H1 (cell line): ENCODE measurements at regions not wholly inside any gene's neighbourhood (a gene's known extent, or its start where the extent isn't known, plus 50 kb on each side); places are given as distances from the start of the nearest gene placed in this dataset.

Experiments
- CTCF ChIA-PET: fragments of 300-600 bp; sonication (Branson Sonifier 250); formaldehyde crosslinking; loops from one replicate; lab custom pipeline; 2021; ENCODE audit not compliant: partially characterized antibody; lab: Charles Lee
- POLR2A ChIA-PET: fragments of 300-600 bp; sonication (Branson Sonifier 250); formaldehyde crosslinking; loops from one replicate; lab custom pipeline; 2021; ENCODE audit warnings: inconsistent platforms; ENCODE audit not compliant: partially characterized antibody; lab: Charles Lee
- DNase-seq, 2 experiments: peaks; one replicate each; pipeline versions ENCODE4 v3.0.0 to v3.0.0-alpha.2; 2010 to 2022; ENCODE audit warnings: low spot score in 2 of 2, low read depth in 1 of 2, mixed read lengths in 1 of 2
- FAIRE-seq: peaks from 2 replicates; lab custom pipeline; 2011; peaks lifted over from hg19 to GRCh38; lab: Jason Lieb, UNC
- H2AFZ ChIP-seq: 2 replicates; pipeline ENCODE4 v1.8.1; 2012; ENCODE audit warnings: low read length, inconsistent platforms
- H2AK5ac ChIP-seq: 2 replicates; pipeline ENCODE4 v1.6.1; 2013; ENCODE audit warnings: low read depth, low read length
- H2BK120ac ChIP-seq: replicated peaks from 2 replicates; pipeline ENCODE3; 2013; ENCODE audit warnings: low read depth, low read length, inconsistent platforms
- H2BK12ac ChIP-seq: 2 replicates; pipeline ENCODE4 v1.6.1; 2013; ENCODE audit warnings: low read depth, low read length
- H2BK15ac ChIP-seq: 2 replicates; pipeline ENCODE4 v1.6.1; 2013; ENCODE audit warnings: low read length
- H2BK20ac ChIP-seq: 2 replicates; pipeline ENCODE4 v1.6.1; 2013; ENCODE audit warnings: low read length
- H2BK5ac ChIP-seq: 2 replicates; pipeline ENCODE4 v1.6.1; 2013; ENCODE audit warnings: low read depth, low read length
- H3K14ac ChIP-seq: 2 replicates; pipeline ENCODE4 v1.6.1; 2013; ENCODE audit warnings: inconsistent platforms; ENCODE audit not compliant: insufficient read length
- H3K18ac ChIP-seq: 2 replicates; pipeline ENCODE4 v1.6.1; 2013; ENCODE audit warnings: low read length; ENCODE audit errors: extremely low read depth
- H3K23ac ChIP-seq: 2 replicates; pipeline ENCODE4 v1.6.1; 2013; ENCODE audit warnings: inconsistent platforms; ENCODE audit not compliant: insufficient read length
- H3K23me2 ChIP-seq: 2 replicates; pipeline ENCODE4 v1.6.1; 2013; ENCODE audit warnings: low read depth, low read length
- H3K27ac ChIP-seq: 2 replicates; pipeline ENCODE4 v1.6.1; 2011; ENCODE audit warnings: low read depth, low read length, inconsistent platforms
- H3K27me3 ChIP-seq, 4 experiments: replicated peaks in 1 of 4; 1 replicate in 1 of 4; 2 replicates in 3 of 4; pipeline versions ENCODE4 v1.6.1 to v1.8.1; 2011 to 2013; ENCODE audit warnings: low read length in 3 of 4, mild to moderate bottlenecking in 3 of 4, inconsistent platforms in 2 of 4, mixed read lengths in 2 of 4, moderate library complexity in 1 of 4; ENCODE audit not compliant: control insufficient read depth in 3 of 4, insufficient read depth in 3 of 4; ENCODE audit errors: extremely low read depth in 1 of 4
- H3K36me3 ChIP-seq, 4 experiments: 2 replicates each; pipeline versions ENCODE4 v1.6.1 to v1.8.1; 2011 to 2013; ENCODE audit warnings: mild to moderate bottlenecking in 4 of 4, low read length in 3 of 4, moderate library complexity in 2 of 4, control low read depth in 1 of 4, inconsistent platforms in 1 of 4; ENCODE audit not compliant: insufficient read depth in 4 of 4, control insufficient read depth in 2 of 4
- H3K4ac ChIP-seq: replicated peaks from 2 replicates; pipeline ENCODE3; 2013; ENCODE audit warnings: low read length, low read depth, mixed read lengths, inconsistent platforms; ENCODE audit not compliant: insufficient read length
- H3K4me1 ChIP-seq, 4 experiments: replicated peaks in 1 of 4; 1 replicate in 1 of 4; 2 replicates in 3 of 4; pipeline versions ENCODE4 v1.6.1 to v1.8.1; 2011 to 2013; ENCODE audit warnings: low read length in 3 of 4, inconsistent platforms in 2 of 4, mixed read lengths in 1 of 4; ENCODE audit not compliant: insufficient read depth in 4 of 4, control insufficient read depth in 3 of 4
- H3K4me2 ChIP-seq, 2 experiments: 2 replicates each; pipeline versions ENCODE4 v1.6.1 to v1.8.1; 2011 to 2013; ENCODE audit warnings: low read depth in 2 of 2, low read length in 2 of 2, control low read depth in 1 of 2, inconsistent platforms in 1 of 2, mild to moderate bottlenecking in 1 of 2; ENCODE audit not compliant: insufficient read depth in 1 of 2
- H3K4me3 ChIP-seq, 4 experiments: fragments of 200-600, 300-600 bp in 1 of 4; sonication (generic), shearing (Covaris generic), sonication (Bioruptor Twin) in 1 of 4; 2 replicates each; pipeline versions ENCODE4 v1.5.1 to v1.8.1; 2011 to 2016; ENCODE audit warnings: low read length in 4 of 4, low read depth in 3 of 4, control low read depth in 2 of 4, inconsistent platforms in 2 of 4, mild to moderate bottlenecking in 2 of 4, mixed read lengths in 1 of 4, moderate library complexity in 1 of 4; ENCODE audit not compliant: insufficient read depth in 2 of 4; ENCODE audit errors: extremely low read depth in 1 of 4
- H3K56ac ChIP-seq: replicated peaks from 2 replicates; pipeline ENCODE3; 2013; ENCODE audit warnings: low read depth, mild to moderate bottlenecking, mixed read lengths, low read length, inconsistent platforms; ENCODE audit not compliant: insufficient read length
- H3K79me1 ChIP-seq: 2 replicates; pipeline ENCODE4 v1.6.1; 2013; ENCODE audit warnings: low read depth, low read length, control low read depth
- H3K79me2 ChIP-seq, 2 experiments: 2 replicates each; pipeline versions ENCODE4 v1.6.1 to v1.8.1; 2012 to 2013; ENCODE audit warnings: low read length in 2 of 2, mild to moderate bottlenecking in 2 of 2, inconsistent platforms in 1 of 2; ENCODE audit not compliant: insufficient read depth in 2 of 2, control insufficient read depth in 1 of 2
- H3K9ac ChIP-seq, 4 experiments: replicated peaks in 1 of 4; 1 replicate in 1 of 4; 2 replicates in 3 of 4; pipeline versions ENCODE4 v1.6.1 to v1.8.1; 2011 to 2013; ENCODE audit warnings: low read depth in 3 of 4, low read length in 3 of 4, control low read depth in 2 of 4, mild to moderate bottlenecking in 2 of 4, moderate library complexity in 2 of 4, inconsistent platforms in 1 of 4; ENCODE audit errors: extremely low read depth in 1 of 4
- H3K9me3 ChIP-seq, 2 experiments: 2 replicates each; pipeline versions ENCODE4 v1.6.1 to v1.8.1; 2012 to 2013; ENCODE audit warnings: mild to moderate bottlenecking in 2 of 2, moderate library complexity in 2 of 2, control low read depth in 1 of 2, inconsistent platforms in 1 of 2, low read depth in 1 of 2, low read length in 1 of 2, mixed read lengths in 1 of 2; ENCODE audit not compliant: insufficient read depth in 2 of 2
- H4K20me1 ChIP-seq, 2 experiments: replicated peaks in 1 of 2; 2 replicates each; pipeline versions ENCODE3 to v1.8.1; 2011 to 2013; ENCODE audit warnings: inconsistent platforms in 2 of 2, low read length in 2 of 2, mild to moderate bottlenecking in 1 of 2; ENCODE audit not compliant: insufficient read depth in 2 of 2, control insufficient read depth in 1 of 2
- H4K5ac ChIP-seq: 2 replicates; pipeline ENCODE4 v1.6.1; 2013; ENCODE audit warnings: low read length, low read depth, mixed read lengths, inconsistent platforms; ENCODE audit not compliant: insufficient read length
- H4K8ac ChIP-seq: 2 replicates; pipeline ENCODE4 v1.8.0; 2013; ENCODE audit warnings: mild to moderate bottlenecking, moderate library complexity, low read length, inconsistent platforms; ENCODE audit not compliant: insufficient read depth; ENCODE audit errors: extremely low read depth
- H4K91ac ChIP-seq: replicated peaks from 2 replicates; pipeline ENCODE3; 2013; ENCODE audit warnings: low read length, mixed read lengths, inconsistent platforms; ENCODE audit not compliant: insufficient read length
- ATF3 ChIP-seq: IDR thresholded peaks from 2 replicates; pipeline ENCODE4 v1.6.1; 2011; ENCODE audit warnings: low read depth, mild to moderate bottlenecking, low read length; ENCODE audit not compliant: insufficient read depth
- BACH1 ChIP-seq: IDR thresholded peaks from 2 replicates; pipeline ENCODE4 v1.6.1; 2012; ENCODE audit warnings: low read length, improper control_type of control experiment
- CBX8 ChIP-seq: fragments of 300-800, 300-1000 bp; sonication (generic); IDR thresholded peaks from 2 replicates; pipeline ENCODE4 v1.7.1; 2016; ENCODE audit warnings: low read depth, low read length, borderline replicate concordance
- EP300 ChIP-seq, 2 experiments: IDR thresholded peaks; 1 replicate in 1 of 2; 2 replicates in 1 of 2; pipeline ENCODE4 v1.6.1; 2011 to 2012; ENCODE audit warnings: low read depth in 2 of 2, low read length in 2 of 2, mild to moderate bottlenecking in 2 of 2, borderline replicate concordance in 1 of 2, inconsistent platforms in 1 of 2, moderate library complexity in 1 of 2
- GTF2F1 ChIP-seq: IDR thresholded peaks from 2 replicates; pipeline ENCODE4 v1.6.1; 2012; ENCODE audit warnings: low read depth, low read length, improper control_type of control experiment, borderline replicate concordance
- HDAC2 ChIP-seq, 2 experiments: fragments of 300-600 bp in 1 of 2; sonication (generic) in 1 of 2; IDR thresholded peaks; 2 replicates each; pipeline ENCODE4 v1.6.1; 2011 to 2012; ENCODE audit warnings: low read depth in 2 of 2, low read length in 2 of 2, mild to moderate bottlenecking in 2 of 2, moderate library complexity in 2 of 2, borderline replicate concordance in 1 of 2, inconsistent platforms in 1 of 2
- MAX ChIP-seq: IDR thresholded peaks from 2 replicates; pipeline ENCODE4 v1.6.1; 2012; ENCODE audit warnings: inconsistent platforms
- POLR2A ChIP-seq, 2 experiments: IDR thresholded peaks; 1 replicate in 1 of 2; 2 replicates in 1 of 2; pipeline ENCODE4 v1.6.1; 2011; ENCODE audit warnings: low read depth in 2 of 2, low read length in 2 of 2, mild to moderate bottlenecking in 2 of 2; ENCODE audit errors: control extremely low read depth in 1 of 2
- POU5F1 ChIP-seq: IDR thresholded peaks from 2 replicates; pipeline ENCODE4 v1.6.1; 2011; ENCODE audit warnings: low read depth, mild to moderate bottlenecking, low read length, moderate library complexity
- RXRA ChIP-seq: IDR thresholded peaks from 2 replicates; pipeline ENCODE4 v1.6.1; 2011; ENCODE audit warnings: low read depth, mild to moderate bottlenecking, low read length, moderate library complexity; ENCODE audit not compliant: insufficient read depth
- SAP30 ChIP-seq: fragments of 300-600 bp; sonication (generic); IDR thresholded peaks from 2 replicates; pipeline ENCODE4 v1.7.1; 2012; ENCODE audit warnings: low read length, moderate library complexity, mild to moderate bottlenecking, inconsistent platforms; ENCODE audit not compliant: insufficient read depth, insufficient replicate concordance
- SIX5 ChIP-seq: IDR thresholded peaks from 2 replicates; pipeline ENCODE4 v1.6.1; 2011; ENCODE audit warnings: mild to moderate bottlenecking, low read depth, low read length
- SUZ12 ChIP-seq: fragments of 200-600 bp; sonication (generic); IDR thresholded peaks from 2 replicates; pipeline ENCODE4 v1.6.1; 2012; ENCODE audit warnings: mild to moderate bottlenecking, inconsistent platforms, low read length, moderate library complexity, mixed read lengths
- WGBS, 2 experiments: shearing (Covaris generic) in 1 of 2; methylation state at CpG; one replicate each; pipeline versions ENCODE4 v1.1.6 to v1.1.7; 2013 to 2015; ENCODE audit warnings: low lambda C conversion rate in 2 of 2, mixed read lengths in 2 of 2, inconsistent platforms in 1 of 2, low coverage in 1 of 2, missing lambda C conversion rate in 1 of 2; ENCODE audit not compliant: insufficient replicate concordance in 2 of 2, insufficient coverage in 1 of 2, insufficient read length in 1 of 2; ENCODE audit errors: extremely low coverage in 1 of 2, missing lambda C conversion rate in 1 of 2; 5-methylcytosine and 5-hydroxymethylcytosine counted together

- H3K27me3 ChIP-seq = no peaks in the 10 kb centered on the region
- no peak overlapping the region for H3K4ac ChIP-seq
- peak overlapping the region; percentile 60; the same call in 1 of the 2 replicates for H3K18ac ChIP-seq
- H3K27ac ChIP-seq = no peak overlapping the region
- 73% methylated on average over 6 of the region's 6 CpGs; no CpG with 5 or more reads in 1 of the 2 experiments for WGBS, 2 experiments
- H2AFZ ChIP-seq = no peak overlapping the region
- peaks cover 2% of the 10 kb centered on the region; the same call in 1 of the 2 replicates for H3K79me1 ChIP-seq
- no peak overlapping the region; a peak in 1 of 4 replicates for H3K4me2 ChIP-seq
- H3K4me3 ChIP-seq = no peak overlapping the region
- H2BK120ac ChIP-seq = no peak overlapping the region
- H3K79me2 ChIP-seq = no peaks in the 10 kb centered on the region
- H3K56ac ChIP-seq = no peak overlapping the region
- H3K4me1 ChIP-seq = peaks cover 2 to 6% (median 3%) of the 10 kb centered on the region in 4 experiments; a peak in 3 of 7 replicates
- ChIA-PET POLR2A (interaction anchor here (0.9 kb wide), 1 partner anchor 11 kb away, joined by 3 read pairs; no protein-coding TSS in a partner anchor), CTCF (interaction anchor here (0.8 to 1.3 kb wide), 7 partner anchors 10 to 296 kb away, joined by 3 to 4 read pairs (median 3); no protein-coding TSS in a partner anchor)
- no peak overlapping the region for H4K5ac ChIP-seq
- H4K91ac ChIP-seq = no peak overlapping the region
- no peak overlapping the region for H2BK20ac ChIP-seq
- H2AK5ac ChIP-seq = no peak overlapping the region
- no peak overlapping the region for H3K23ac ChIP-seq
- FAIRE-seq (no peak), DNase-seq (peak in 1 of 2 experiments; percentile 57)
- no peaks in the 10 kb centered on the region for H3K23me2 ChIP-seq
- H4K8ac ChIP-seq = no peak overlapping the region; the same call in 1 of the 2 replicates
- no peak overlapping the region for H3K14ac ChIP-seq
- no peak overlapping the region for H3K9ac ChIP-seq
- no peaks in the 10 kb centered on the region for H3K36me3 ChIP-seq
- H2BK12ac ChIP-seq = 0 out of 2 replicates have a peak overlapping the region, but pooled peaks have one; percentile 9
- H4K20me1 ChIP-seq = no peaks in the 10 kb centered on the region
- 0 out of 4 replicates have a peak, but pooled peaks cover 0 to 2% of the 10 kb centered on the region in 2 experiments for H3K9me3 ChIP-seq
- no peak overlapping the region for H2BK15ac ChIP-seq
- H2BK5ac ChIP-seq = no peak overlapping the region
- no peak for TF ChIP-seq POU5F1
- no peak for TF ChIP-seq EP300 (IDR thresholded peaks at IDR 0.05; ENCODE audit: borderline replicate concordance in 1 of 2, low read depth in 2 of 2, low read length in 2 of 2)
- TF ChIP-seq HDAC2 (IDR thresholded peaks at IDR 0.05; ENCODE audit: borderline replicate concordance in 1 of 2, low read depth in 2 of 2, low read length in 2 of 2) = no peak
- TF ChIP-seq RXRA = no peak
- TF ChIP-seq GTF2F1 = no peak
- no peak for TF ChIP-seq ATF3
- TF ChIP-seq SIX5 = no peak
- no peak for TF ChIP-seq BACH1
- TF ChIP-seq MAX = no peak
- no peak for TF ChIP-seq SUZ12
- no peak for TF ChIP-seq CBX8
- TF ChIP-seq POLR2A (IDR thresholded peaks at IDR 0.05; ENCODE audit: control extremely low read depth in 1 of 2, low read depth in 2 of 2, low read length in 2 of 2) = no peak
- no peak for TF ChIP-seq SAP30
These were observed 173.1 kb upstream of the CHRNA7 start for GRCh38 chr15:31857194-31857593.
